ENCODE measurements at regions not wholly inside any gene's neighbourhood (a gene's known extent, or its start where the extent isn't known, plus 50 kb on each side); places are given as distances from the start of the nearest gene placed in this dataset.

GRCh38 chr12:71071536-71072097, 86.2 kb downstream of the TSPAN8 start:
- CTCF ChIA-PET: no interaction called here
- DNase-seq: no peak
- no peaks in the 10 kb centered on the region for H3K36me3 Mint-ChIP-seq (ENCODE audit: low read depth)
- H3K9me3 Mint-ChIP-seq: no peaks in the 10 kb centered on the region
- H3K27me3 Mint-ChIP-seq (ENCODE audit: low read depth): no peaks in the 10 kb centered on the region
- no peak overlapping the region for H3K27ac Mint-ChIP-seq
- no peaks in the 10 kb centered on the region for H3K4me1 Mint-ChIP-seq (ENCODE audit: low read depth)
- H3K4me3 Mint-ChIP-seq: no peak overlapping the region
- intact Hi-C loops (cut with micrococcal nuclease): no loop called here

GRCh38 chr12:71070416-71071128, 87.2 kb downstream of the TSPAN8 start:
- Mint-ChIP-seq H3K36me3 (ENCODE audit: low read depth) (no peaks in the 10 kb centered on the region), H3K27ac (no peak overlapping the region), H3K4me3 (no peak overlapping the region), H3K9me3 (no peaks in the 10 kb centered on the region), H3K27me3 (ENCODE audit: low read depth) (no peaks in the 10 kb centered on the region), H3K4me1 (ENCODE audit: low read depth) (no peaks in the 10 kb centered on the region)
- intact Hi-C loops (cut with micrococcal nuclease): no loop called here
- CTCF ChIA-PET: no interaction called here
- DNase-seq: no peak

GRCh38 chr12:71069311-71069710, 88.5 kb downstream of the TSPAN8 start:
- no peak overlapping the region for H3K4me3 Mint-ChIP-seq
- intact Hi-C loops (cut with micrococcal nuclease): no loop called here
- CTCF ChIA-PET: no interaction called here
- no peaks in the 10 kb centered on the region for H3K9me3 Mint-ChIP-seq
- no peak for DNase-seq
- H3K27ac Mint-ChIP-seq: no peak overlapping the region
- H3K36me3 Mint-ChIP-seq (ENCODE audit: low read depth): no peaks in the 10 kb centered on the region
- no peaks in the 10 kb centered on the region for H3K4me1 Mint-ChIP-seq (ENCODE audit: low read depth)
- H3K27me3 Mint-ChIP-seq (ENCODE audit: low read depth): no peaks in the 10 kb centered on the region

GRCh38 chr12:71063087-71063486, 94.7 kb downstream of the TSPAN8 start:
- DNase-seq: no peak
- no peak overlapping the region for H3K4me3 Mint-ChIP-seq
- H3K27me3 Mint-ChIP-seq (ENCODE audit: low read depth): no peaks in the 10 kb centered on the region
- H3K27ac Mint-ChIP-seq: no peak overlapping the region
- H3K9me3 Mint-ChIP-seq: no peaks in the 10 kb centered on the region
- CTCF ChIA-PET: no interaction called here
- intact Hi-C loops (cut with micrococcal nuclease): no loop called here
- no peaks in the 10 kb centered on the region for H3K36me3 Mint-ChIP-seq (ENCODE audit: low read depth)
- no peaks in the 10 kb centered on the region for H3K4me1 Mint-ChIP-seq (ENCODE audit: low read depth)

- Mint-ChIP-seq H3K9me3 (no peaks in the 10 kb centered on the region), H3K27ac (no peak overlapping the region), H3K4me1 (ENCODE audit: low read depth) (no peaks in the 10 kb centered on the region), H3K27me3 (ENCODE audit: low read depth) (no peaks in the 10 kb centered on the region), H3K4me3 (no peak overlapping the region), H3K36me3 (ENCODE audit: low read depth) (no peaks in the 10 kb centered on the region)
- intact Hi-C loops (cut with micrococcal nuclease): no loop called here
- CTCF ChIA-PET: no interaction called here
- no peak for DNase-seq
These were observed 96.3 kb downstream of the TSPAN8 start for GRCh38 chr12:71061451-71061850.

GRCh38 chr12:71060426-71060825, 97.4 kb downstream of the TSPAN8 start:
- H3K27ac Mint-ChIP-seq: no peak overlapping the region
- H3K4me3 Mint-ChIP-seq: no peak overlapping the region
- H3K36me3 Mint-ChIP-seq (ENCODE audit: low read depth): no peaks in the 10 kb centered on the region
- H3K27me3 Mint-ChIP-seq (ENCODE audit: low read depth): no peaks in the 10 kb centered on the region
- intact Hi-C loops (cut with micrococcal nuclease): no loop called here
- CTCF ChIA-PET: no interaction called here
- H3K4me1 Mint-ChIP-seq (ENCODE audit: low read depth): no peaks in the 10 kb centered on the region
- no peaks in the 10 kb centered on the region for H3K9me3 Mint-ChIP-seq
- DNase-seq: no peak

GRCh38 chr12:71057330-71057729, 100.5 kb downstream of the TSPAN8 start:
- intact Hi-C loops (cut with micrococcal nuclease): no loop called here
- Mint-ChIP-seq H3K36me3 (ENCODE audit: low read depth) (no peaks in the 10 kb centered on the region), H3K27me3 (ENCODE audit: low read depth) (no peaks in the 10 kb centered on the region), H3K9me3 (no peaks in the 10 kb centered on the region), H3K27ac (no peak overlapping the region), H3K4me3 (no peak overlapping the region), H3K4me1 (ENCODE audit: low read depth) (no peaks in the 10 kb centered on the region)
- no peak for DNase-seq
- CTCF ChIA-PET: no interaction called here

GRCh38 chr12:71054551-71054950, 103.2 kb downstream of the TSPAN8 start:
- Mint-ChIP-seq H3K36me3 (ENCODE audit: low read depth) (no peaks in the 10 kb centered on the region), H3K27me3 (ENCODE audit: low read depth) (no peaks in the 10 kb centered on the region), H3K4me3 (no peak overlapping the region), H3K9me3 (no peaks in the 10 kb centered on the region), H3K27ac (no peak overlapping the region), H3K4me1 (ENCODE audit: low read depth) (no peaks in the 10 kb centered on the region)
- DNase-seq: no peak
- CTCF ChIA-PET: no interaction called here
- intact Hi-C loops (cut with micrococcal nuclease): no loop called here

- no peak for DNase-seq
- H3K9me3 Mint-ChIP-seq: peaks cover 3% of the 10 kb centered on the region
- no peaks in the 10 kb centered on the region for H3K36me3 Mint-ChIP-seq (ENCODE audit: low read depth)
- H3K27me3 Mint-ChIP-seq (ENCODE audit: low read depth): peaks cover 3% of the 10 kb centered on the region
- H3K4me3 Mint-ChIP-seq: no peak overlapping the region
- intact Hi-C loops (cut with micrococcal nuclease): no loop called here
- CTCF ChIA-PET: no interaction called here
- no peak overlapping the region for H3K27ac Mint-ChIP-seq
- H3K4me1 Mint-ChIP-seq (ENCODE audit: low read depth): no peaks in the 10 kb centered on the region
These were observed 111.6 kb downstream of the TSPAN8 start for GRCh38 chr12:71046215-71046614.

- Mint-ChIP-seq H3K27me3 (ENCODE audit: low read depth) (peaks cover 3% of the 10 kb centered on the region), H3K9me3 (peaks cover 3% of the 10 kb centered on the region), H3K4me1 (ENCODE audit: low read depth) (no peaks in the 10 kb centered on the region), H3K4me3 (no peak overlapping the region), H3K36me3 (ENCODE audit: low read depth) (no peaks in the 10 kb centered on the region), H3K27ac (no peak overlapping the region)
- CTCF ChIA-PET: no interaction called here
- DNase-seq: no peak
- intact Hi-C loops (cut with micrococcal nuclease): no loop called here
These were observed 112.0 kb downstream of the TSPAN8 start for GRCh38 chr12:71045781-71046180.

- no peak overlapping the region for H3K27ac Mint-ChIP-seq
- no peaks in the 10 kb centered on the region for H3K36me3 Mint-ChIP-seq (ENCODE audit: low read depth)
- H3K27me3 Mint-ChIP-seq (ENCODE audit: low read depth): peaks cover 3% of the 10 kb centered on the region
- H3K4me3 Mint-ChIP-seq: no peak overlapping the region
- intact Hi-C loops (cut with micrococcal nuclease): no loop called here
- H3K4me1 Mint-ChIP-seq (ENCODE audit: low read depth): no peaks in the 10 kb centered on the region
- CTCF ChIA-PET: no interaction called here
- peaks cover 1% of the 10 kb centered on the region for H3K9me3 Mint-ChIP-seq
- DNase-seq: no peak
These were observed 116.3 kb downstream of the TSPAN8 start for GRCh38 chr12:71041476-71041875.

GRCh38 chr12:71038960-71039359, 118.4 kb upstream of the PTPRR start:
- Mint-ChIP-seq H3K4me3 (no peak overlapping the region), H3K9me3 (peaks cover 1% of the 10 kb centered on the region), H3K4me1 (ENCODE audit: low read depth) (no peaks in the 10 kb centered on the region), H3K27me3 (ENCODE audit: low read depth) (no peaks in the 10 kb centered on the region), H3K36me3 (ENCODE audit: low read depth) (no peaks in the 10 kb centered on the region), H3K27ac (no peak overlapping the region)
- intact Hi-C loops (cut with micrococcal nuclease): no loop called here
- CTCF ChIA-PET: no interaction called here
- DNase-seq: no peak

GRCh38 chr12:71036526-71036925, 116.0 kb upstream of the PTPRR start:
- Mint-ChIP-seq H3K36me3 (ENCODE audit: low read depth) (no peaks in the 10 kb centered on the region), H3K27me3 (ENCODE audit: low read depth) (no peaks in the 10 kb centered on the region), H3K27ac (no peak overlapping the region), H3K4me3 (no peak overlapping the region), H3K9me3 (peaks cover 1% of the 10 kb centered on the region), H3K4me1 (ENCODE audit: low read depth) (no peaks in the 10 kb centered on the region)
- intact Hi-C loops (cut with micrococcal nuclease): no loop called here
- CTCF ChIA-PET: no interaction called here
- no peak for DNase-seq

All from activated naive CD4-positive, alpha-beta T cell treated with anti-CD3 and anti-CD28 coated beads for 36 hours (primary cell).